Dermis microvascular lymphatic vessel endothelial cell (primary cell): ENCODE measurements at regions not wholly inside any gene's neighbourhood (a gene's known extent, or its start where the extent isn't known, plus 50 kb on each side); places are given as distances from the start of the nearest gene placed in this dataset.
"Not testable (repeated sequence)": the region's sequence is repeated elsewhere in the genome, so short reads cannot be mapped to it uniquely, and the experiment has no call there.

Experiments
- DNase-seq, 2 donors: peaks; one replicate each; pipeline versions ENCODE4 v3.0.0 to v3.0.0-alpha.2; 2010; ENCODE audit warnings: low read depth in 2 of 2

DNA sequence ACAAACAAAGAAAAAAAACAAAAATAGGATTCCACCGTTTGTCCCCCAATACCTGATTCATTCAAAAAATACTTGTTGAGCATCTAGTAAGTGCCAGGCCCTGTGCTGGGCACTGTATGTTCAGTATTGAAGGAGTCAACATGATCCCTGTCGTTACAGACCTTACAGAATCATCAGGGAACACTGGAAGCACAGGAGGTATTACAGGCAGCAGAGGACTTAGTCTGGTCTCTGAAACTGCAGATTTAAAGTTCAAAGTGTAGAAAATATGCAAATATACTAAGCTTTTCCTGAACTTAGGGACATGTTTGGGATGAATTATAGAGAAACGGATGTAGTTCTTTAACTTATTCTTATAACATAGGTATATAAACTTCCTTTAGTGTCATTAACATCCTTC lies 160.7 kb upstream of the RFC3 start:
- no peak for DNase-seq

DNA sequence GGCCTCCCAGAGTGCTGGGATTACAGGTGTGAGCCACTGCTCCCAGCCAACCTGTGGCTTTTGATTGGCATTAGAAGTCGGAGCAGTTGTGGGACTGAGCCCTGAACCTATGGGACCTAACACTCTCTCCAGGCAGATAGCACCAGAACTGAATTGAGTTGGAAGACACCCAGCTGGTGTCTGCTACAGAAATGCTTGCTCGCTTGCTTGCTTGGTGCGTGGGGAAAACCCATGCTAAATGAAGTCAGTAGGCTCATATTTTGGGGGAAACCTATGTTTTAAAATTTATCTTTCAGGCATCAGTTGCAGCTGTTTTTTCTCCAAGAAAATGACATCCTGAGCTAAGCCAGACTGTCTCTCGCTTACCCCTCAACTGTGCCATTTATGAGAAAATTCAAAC lies 158.5 kb upstream of the RFC3 start:
- DNase-seq = no peak

DNA sequence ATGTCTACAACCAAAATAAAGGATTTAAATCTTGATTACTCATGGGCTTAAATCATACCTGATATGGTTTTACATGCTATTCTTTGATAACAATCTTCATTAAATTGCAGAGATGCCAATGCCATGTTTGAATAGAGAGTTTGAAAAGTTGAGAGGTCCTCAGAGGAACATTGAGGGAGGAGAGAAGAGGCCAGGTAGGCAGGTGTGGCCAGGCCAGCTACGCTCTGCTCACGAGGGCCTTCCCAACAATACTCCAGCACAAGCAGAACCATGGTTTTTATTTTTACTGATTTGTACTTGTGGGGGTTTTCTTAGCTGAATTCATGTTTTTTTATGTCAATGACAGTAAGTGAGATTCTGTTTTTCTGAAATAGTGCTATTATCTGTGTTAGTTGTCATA lies 158.1 kb upstream of the RFC3 start:
- no peak for DNase-seq

DNA sequence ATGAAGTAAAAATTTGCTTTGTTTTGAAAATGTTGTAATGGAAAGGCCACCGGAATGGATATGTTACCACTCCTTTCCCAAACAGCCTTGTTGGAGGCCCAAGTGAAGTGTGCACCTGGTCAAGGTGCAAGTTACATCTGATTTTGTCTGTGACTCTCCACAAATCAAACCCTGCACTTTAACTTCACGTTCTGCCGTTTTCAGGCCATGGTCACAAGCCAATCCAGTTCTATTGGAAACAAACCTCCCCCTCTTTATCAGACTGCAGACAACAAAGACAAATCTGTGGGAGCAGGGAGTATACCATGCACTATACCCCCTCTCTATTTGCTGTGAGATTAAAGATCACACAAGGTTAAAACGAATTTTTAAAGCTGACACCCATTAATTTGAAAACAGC lies 155.6 kb upstream of the RFC3 start:
- DNase-seq = no peak

DNA sequence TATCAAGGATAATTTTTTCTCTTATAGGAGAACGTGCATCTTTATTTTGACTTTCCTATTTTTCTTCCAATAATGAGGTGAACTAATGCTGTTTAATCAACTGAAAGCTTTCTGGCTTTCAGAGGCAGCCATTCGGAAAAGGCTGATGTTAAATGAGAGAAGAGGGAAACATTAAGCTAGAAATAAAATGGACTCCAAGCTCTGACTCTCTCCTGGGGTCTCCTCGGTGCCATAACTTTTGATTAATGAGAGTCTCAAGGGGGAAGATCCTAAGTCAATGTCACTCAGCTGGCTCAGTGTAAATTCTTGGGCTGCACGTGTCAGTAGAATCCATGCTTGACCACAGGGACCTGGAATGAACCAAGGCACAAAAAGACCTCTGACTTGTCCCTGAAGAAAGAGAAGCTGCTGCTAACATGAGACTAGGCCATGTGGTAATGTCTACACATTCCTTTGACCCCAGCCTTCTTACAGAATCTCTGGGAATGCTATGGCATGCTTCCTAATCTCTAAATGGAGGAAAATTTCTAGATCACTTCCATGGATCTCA lies 152.2 kb upstream of the RFC3 start:
- DNase-seq = no peak

DNA sequence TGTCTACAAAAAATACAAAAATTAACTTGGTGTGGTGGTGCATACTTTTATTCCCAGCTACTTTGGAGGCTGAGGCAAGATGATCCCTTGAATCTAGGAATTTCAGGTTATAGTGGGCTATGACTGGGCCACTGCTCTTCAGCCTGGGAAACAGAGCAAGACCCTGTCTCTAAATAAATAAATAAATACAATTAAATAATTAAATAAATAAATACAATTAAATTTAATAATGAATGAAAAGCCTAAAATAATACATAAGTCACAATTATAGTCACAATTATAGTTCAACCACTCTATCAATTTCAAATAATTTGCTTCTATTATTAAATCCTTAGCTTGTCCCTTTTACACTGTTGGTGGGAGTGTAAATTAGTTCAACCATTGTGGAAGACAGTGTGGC lies 146.4 kb upstream of the RFC3 start:
- no peak for DNase-seq

DNA sequence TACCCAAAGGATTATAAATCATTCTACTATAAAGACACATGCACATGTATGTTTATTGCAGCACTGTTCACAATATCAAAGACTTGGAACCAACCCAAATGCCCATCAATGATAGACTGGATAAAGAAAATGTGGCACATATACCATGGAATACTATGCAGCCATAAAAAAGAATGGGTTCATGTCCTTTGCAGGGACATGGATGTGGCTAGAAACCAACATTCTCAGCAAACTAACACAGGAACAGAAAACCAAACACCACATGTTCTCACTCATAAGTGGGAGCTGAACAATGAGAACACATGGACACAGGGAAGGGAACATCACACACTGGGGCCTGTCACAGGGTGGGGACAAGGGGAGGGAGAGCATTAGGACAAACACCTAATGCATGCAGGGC lies 145.9 kb upstream of the RFC3 start:
- not testable (repeated sequence) for DNase-seq

DNA sequence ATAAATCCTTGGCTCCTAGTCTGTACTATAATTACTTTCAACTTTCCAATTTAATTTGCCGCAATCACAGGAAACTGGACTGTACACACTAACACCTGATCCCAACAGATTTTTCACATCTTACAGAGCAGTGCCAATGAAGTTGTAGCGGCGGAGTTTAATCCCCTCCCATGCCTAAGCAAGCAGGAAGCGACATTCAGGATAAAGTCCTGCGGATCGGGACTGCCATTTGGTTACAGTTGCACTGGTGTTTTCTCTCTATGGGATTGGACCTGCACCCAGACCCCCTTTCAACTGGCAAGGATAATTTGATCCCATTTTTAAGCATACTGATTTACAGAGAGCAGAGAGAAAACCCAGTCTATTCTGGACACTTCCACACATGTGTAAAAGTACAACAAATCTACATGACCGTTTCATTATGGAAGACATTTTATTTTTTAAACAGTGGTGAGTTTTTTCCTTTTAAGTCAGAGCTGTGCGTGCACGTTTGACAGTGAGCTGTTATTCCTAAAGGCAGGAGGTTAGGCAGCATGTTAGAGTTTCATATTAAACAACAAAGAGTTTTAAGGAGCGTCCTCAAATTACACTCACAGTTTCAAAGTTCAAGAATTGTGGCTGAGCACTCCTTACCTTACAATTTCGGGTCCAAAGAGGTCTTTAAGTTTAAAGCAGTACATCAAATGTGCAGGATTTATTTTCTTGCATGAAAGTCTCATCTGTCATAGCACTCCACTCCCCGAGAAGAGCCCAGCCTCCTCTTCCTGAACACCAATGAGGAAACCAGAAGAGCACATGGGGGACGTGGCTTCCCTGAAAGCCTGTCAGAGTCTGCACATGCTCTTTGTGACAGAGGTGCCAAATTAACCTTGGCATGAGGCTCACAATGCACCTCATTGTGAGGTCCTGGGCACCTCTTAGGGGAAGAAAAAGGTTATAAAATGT lies 141.6 kb upstream of the RFC3 start:
- DNase-seq = peak; percentile 67 to 75

DNA sequence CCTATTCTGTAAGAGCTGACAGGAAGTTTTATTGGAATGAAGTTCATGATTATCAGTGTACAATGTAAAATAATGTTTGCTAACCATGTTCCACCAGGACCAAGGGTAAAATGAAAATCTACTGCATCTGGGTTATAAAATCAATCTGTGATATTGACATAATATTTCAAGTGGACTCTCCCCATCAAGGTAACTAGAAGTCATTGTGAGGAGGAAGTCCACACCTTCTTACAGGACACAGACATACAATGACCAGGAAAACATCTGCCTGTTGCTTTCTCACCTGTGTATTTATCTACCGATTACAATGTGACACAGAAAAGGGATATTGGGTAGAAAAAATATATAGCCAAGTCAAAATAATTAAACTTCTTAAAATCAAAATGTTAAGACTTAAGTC lies 140.7 kb upstream of the RFC3 start:
- no peak for DNase-seq

DNA sequence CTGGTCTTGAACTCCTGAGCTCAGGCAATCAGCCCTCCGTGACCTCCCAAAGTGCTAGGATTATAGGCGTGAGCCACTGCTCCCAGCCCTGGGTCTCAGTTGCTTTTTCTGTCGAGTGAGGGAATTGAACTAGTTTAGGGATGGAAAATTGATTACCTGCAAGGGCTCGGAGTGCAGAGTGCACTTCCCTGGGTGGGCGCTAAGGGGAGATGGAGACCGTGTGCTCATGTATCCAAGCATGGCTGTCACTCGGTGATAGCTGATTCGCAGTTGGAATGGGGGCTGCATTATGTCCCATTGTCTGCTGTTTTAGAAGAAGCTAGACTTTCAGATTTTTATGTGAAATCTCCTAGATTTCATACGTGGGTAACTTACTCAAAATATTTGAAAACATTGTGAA lies 139.9 kb upstream of the RFC3 start:
- no peak for DNase-seq

DNA sequence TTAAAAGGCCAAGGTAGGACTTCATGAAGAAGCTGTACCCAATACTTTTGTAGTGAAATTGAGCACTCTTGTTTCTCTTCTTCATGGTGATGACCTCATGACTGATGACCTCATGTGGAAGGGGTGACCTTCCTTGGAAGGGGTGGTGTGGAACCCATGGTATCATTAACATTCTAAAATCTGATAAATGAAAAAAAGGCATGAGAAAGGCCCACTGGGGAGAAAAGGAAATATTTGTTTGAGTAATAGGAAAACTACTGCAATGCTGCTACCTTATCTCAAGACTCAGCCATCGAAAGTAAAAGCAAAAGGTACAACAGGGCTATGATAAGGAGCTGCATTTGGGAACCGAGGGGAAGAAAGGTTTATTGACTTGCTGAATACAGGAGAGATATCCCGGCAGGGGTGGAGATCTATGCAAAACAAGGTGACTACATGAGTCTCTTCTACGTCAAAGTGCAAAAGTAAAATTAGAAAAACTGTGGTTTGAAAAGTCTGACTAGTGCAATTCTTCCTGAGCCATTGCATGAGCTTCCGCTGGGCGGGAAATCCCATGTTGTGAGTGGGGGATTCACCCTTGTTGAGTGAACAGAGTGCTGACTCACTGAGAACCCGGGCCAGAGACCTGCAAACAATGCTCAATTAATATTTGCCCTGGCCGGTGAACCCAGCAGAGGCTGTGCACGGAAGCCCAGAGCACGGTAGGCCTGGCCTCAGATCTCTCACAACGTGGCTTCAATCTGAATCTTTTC lies 138.9 kb upstream of the RFC3 start:
- peak; percentile 95 to 97 for DNase-seq

DNA sequence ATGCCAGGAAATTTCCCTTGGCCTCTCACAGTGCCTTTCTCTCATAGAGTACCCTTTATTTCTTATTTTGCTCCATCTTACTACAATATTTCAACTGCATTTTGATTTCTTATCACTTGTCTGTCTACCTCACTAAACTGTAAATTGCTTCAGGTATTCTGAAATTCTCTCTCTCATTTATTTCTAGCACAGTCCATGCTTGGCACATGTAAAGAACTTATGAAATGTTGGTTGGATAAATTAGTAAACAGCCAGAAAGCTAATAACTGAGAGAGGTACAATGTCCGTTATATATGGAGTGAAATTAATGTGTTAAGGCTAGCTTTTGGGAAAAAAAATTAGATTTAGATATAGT lies 138.3 kb upstream of the RFC3 start:
- DNase-seq = no peak

DNA sequence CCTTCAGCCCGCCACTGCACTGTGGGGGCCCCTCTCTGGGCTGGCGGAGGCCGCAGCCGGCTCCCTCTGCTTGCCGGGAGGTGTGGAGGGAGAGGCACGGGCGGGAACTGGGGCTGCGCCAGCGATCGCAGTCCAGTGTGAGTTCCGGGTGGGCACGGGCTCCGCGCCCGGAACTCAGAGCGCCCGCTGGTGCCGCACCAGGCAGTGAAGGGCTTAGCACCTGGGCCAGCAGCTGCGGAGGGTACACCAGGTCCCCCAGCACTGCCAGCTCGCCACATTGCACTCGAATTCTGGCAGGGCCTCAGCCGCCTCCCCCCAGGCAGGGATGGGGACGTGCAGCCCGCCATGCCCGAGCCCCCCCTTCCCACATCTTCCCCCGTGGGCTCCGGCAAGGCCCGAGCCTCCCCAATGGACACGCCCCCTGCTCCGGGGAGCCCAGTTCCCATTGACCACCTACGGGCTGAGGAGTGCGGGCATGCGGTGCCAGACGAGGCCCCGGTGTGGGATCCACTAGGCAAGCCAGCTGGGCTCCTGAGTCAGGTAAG lies 135.9 kb upstream of the RFC3 start:
- DNase-seq = no peak

DNA sequence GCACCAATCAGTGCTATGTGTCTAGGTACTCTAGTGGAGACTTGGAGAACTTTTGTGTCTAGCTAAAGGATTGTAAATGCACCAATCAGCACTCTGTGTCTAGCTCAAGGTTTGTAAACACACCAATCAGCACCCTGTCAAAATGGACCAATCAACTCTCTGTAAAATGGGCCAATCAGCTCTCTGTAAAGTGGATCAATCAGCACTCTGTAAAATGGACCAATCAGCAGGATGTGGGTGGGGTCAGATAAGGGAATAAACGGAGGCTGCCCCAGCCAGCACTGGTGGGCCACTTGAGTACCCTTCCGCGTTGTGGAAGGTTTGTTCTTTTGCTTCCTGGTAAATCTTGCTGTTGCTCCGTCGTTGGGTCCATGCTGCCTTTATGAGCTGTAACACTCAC lies 135.3 kb upstream of the RFC3 start:
- DNase-seq = not testable (repeated sequence)

DNA sequence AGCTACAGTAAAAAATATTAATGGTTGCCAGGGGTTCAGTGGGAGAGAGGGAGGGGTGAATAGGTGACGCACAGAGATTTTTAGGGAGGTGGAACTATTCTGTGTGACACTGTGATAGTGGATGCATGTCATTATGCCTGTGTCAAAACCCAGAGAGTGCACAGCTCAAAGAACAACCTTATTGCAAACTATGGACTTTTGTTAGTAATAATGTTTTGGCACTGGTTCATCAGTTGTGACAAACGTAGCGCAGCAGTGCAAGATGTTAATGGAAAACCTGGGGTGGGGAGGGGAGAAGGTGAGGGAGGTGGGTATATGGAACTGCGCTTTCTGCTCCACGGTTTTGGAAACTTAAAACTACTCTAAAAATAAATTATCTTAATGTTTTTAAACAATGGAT lies 134.6 kb upstream of the RFC3 start:
- DNase-seq = no peak

DNA sequence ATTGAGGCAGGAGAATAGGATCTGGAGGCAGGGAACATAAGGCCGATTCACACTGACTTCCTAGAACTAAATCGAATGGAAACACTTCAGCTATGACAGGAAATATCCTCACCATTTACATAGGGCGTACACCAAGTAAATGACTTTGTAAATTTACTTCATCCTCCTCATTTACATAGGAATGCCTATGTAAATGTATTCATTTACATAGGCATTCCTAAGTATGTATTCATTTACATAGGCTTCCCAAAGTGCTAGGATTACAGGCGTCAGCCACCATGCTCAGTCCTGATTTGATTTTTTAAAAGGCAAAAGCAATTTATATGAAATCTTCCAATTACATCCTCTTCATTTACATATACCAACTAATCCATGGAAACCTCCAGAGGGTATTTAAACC lies 133.1 kb upstream of the RFC3 start:
- DNase-seq = no peak

DNA sequence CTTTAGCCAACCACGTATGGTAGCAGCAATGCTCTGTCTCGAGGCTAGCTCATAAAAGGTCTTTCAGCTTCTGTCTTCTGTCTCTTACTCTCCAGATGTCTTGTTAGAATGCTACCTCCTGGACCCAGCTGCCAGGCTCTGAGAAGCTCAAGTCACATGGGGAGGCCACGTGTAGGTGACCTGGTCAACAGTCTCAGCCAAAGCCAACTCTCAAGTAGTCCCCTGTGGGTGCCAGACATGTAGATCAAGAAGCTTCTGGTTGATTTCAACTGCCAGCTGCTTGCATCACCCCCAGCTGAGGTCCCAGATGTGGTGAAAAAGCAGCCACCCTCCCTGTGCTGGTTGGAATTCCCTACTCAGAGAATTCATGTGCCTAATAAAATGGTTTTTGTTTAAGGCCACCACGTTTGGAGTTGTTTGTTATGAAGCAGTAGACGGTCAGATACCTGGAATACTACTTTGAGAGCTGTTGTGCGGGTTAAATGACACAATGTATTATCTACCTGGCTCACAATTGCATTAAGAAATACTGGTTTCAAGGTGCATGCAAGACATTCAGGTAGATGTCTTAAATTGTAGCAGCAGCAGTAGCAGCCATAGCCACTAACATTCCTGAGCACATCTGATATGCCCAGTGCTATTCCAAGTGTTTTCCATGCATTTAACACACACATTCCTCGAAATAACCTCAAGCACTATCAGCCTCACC lies 131.0 kb upstream of the RFC3 start:
- no peak for DNase-seq

DNA sequence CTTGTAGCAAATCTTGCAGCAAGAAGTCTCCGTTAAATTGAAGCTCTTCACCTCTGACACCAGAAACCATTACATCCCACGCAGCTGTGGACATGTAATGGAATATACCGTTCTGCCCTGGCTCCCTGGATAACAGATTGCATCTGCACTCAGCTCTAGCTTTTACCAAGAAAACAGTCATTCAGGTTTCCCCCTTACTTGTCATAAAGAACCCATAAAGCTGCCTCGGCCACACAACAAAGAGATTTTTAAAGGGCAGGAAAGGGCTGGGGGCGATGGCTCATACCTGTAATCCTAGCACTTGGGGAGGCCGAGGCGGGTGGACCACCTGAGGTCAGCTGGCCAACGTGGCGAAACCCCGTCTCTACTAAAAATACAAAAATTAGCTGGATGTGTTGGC lies 127.6 kb upstream of the RFC3 start:
- DNase-seq = no peak

DNA sequence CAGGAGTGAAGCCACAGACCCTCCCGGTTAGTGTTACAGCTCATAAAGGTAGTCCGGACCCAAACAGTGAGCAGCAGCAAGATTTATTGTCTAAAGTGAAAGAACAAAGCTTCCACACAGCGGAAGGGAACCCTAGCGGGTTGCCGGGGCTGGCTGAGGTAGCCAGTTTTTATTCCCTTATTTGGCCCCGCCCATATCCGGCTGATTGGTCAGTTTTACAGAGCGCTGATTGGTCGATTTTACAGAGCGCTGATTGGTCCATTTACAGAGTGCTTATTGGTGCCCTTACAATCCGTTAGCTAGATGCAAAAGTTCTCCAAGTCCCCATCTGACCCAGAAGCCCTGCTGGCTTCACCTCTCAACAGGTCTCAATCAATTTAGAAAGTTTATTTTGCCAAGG lies 126.0 kb upstream of the RFC3 start:
- no peak for DNase-seq

DNA sequence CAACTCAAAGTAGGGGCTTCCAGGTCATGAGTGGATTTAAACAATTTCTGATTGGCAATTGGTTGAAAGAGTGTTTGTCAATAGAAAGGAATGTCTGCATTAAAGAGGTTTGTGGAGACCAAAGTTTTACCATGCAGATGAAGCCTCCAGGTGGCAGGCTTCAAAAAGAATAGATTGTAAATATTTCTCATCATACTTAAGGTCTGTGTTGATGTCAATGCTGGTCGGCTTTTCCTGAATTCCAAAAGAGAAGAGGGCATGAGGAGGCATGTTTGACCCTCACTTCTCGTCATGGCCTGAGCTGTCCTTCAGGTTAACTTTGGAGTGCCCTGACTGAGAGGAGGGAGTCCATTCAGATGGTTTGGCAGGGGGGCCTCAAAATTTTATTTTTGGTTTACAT lies 125.4 kb upstream of the RFC3 start:
- no peak for DNase-seq

DNA sequence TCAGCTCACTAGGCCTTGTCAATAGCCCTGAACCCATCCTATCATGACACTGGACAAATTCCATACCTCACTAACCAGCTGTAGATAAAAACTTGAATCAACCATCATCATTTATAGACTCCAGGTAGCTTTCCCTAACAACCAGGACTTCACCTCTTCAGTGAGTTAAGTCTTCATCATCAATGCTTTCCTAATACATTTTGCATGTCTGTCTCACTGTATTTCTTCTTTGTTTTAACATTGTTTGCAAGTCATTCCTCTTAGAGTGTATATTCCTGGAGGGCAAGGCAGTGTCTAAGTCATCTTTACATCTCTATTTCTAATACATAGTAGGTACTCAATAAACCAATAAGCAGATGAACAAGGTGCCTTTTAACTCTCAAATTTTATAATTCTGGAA lies 123.4 kb upstream of the RFC3 start:
- DNase-seq = no peak

DNA sequence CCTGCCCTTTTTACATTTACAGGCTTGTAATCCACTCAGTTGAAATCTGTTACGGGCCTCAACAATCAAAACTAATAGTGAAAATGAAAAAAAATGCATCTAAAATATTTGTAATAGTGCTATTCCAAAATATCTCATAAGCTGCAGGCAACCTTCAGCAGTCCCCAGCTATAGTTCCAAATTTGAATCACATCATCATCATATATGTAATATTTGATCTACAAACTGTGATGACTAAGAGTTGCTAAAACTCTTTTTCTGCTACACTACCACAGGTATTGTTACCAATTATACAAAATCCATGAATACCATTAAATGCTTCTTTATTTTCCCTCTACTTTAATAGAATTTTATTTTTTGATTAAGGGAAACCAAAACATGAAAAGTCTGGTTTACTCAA lies 121.4 kb upstream of the RFC3 start:
- no peak for DNase-seq
